ENCODE measurements at regions not wholly inside any gene's neighbourhood (a gene's known extent, or its start where the extent isn't known, plus 50 kb on each side); places are given as distances from the start of the nearest gene placed in this dataset.

- no peak for DNase-seq
Measured at GRCh38 chr10:52615331-52615730, 157.3 kb downstream of the MBL2 start.

DNA sequence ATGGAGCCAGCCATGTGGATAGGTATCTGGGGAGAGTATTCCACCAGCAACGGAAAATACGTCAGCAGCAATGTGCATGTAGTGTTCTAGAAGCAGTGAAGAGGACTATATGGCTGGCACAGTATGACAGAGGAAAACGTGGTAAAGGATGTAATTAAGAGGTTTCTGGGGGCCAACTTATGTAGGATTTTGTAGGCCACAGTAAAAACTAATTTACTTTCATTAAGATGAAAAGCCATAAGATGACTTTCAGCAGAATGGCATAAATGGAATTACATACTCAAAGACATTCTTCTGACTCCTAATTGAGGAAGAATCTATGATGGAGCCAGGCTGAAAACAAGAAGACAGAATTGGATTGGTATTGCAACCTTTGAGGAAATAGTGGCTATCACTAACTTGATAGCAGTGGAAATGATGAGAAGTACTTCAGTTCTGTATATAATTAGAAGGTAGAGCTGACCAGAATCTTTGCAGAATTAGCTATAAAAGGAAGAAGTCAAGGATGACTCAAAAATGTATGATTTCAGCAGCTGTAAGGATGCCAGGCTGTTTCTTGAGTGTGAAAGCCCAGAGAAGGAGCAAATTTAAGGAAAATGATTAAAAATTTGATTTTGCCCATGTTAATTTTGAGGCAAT lies 156.7 kb downstream of the MBL2 start:
- no peak for DNase-seq

GRCh38 chr10:52616395-52616764 lies 156.2 kb downstream of the MBL2 start:
- no peak for DNase-seq

GRCh38 chr10:52617346-52617745 lies 155.2 kb downstream of the MBL2 start:
- DNase-seq, result no peak

DNA sequence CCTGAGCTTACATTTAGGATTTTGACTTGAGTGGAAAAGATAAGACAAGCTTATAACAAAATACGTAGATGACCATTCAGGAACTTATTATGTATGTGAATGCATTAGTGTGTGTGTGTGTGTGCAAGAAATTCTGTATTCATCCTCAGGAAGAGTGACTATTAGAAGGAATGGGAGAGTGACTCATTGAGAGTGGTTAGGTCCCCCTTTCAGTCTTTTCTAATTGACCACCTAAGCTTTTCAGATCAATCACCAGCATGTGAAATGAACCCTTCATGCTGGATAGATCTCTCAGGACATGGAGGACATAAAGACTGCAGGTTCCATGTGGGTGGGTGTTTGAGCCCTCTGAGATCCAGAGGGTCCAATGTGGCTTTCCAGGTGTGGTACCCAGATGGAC lies 153.5 kb downstream of the MBL2 start:
- no peak for DNase-seq

- no peak for DNase-seq
Measured at GRCh38 chr10:52621635-52622079, 150.9 kb downstream of the MBL2 start.

- no peak for DNase-seq
Measured at GRCh38 chr10:52623761-52624160, 148.8 kb downstream of the MBL2 start.

DNA sequence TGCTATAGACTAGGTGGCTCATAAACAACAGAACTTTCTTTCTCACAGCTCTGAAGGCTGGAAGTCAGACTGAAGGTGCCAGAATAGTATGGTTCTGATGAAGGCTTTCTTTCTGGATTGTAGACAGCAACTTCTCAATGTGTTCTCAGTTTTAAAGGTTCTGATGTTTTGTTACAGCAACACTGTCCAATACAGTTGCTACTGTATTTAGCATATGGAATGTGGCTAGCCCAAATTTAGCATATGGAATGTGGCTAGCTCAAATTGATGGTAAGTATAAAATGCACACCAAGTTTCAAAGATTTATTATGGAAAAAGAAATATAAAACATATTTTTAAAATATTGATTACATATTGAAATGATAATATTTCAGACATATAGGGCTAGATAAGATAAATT lies 145.3 kb downstream of the MBL2 start:
- no peak for DNase-seq

DNA sequence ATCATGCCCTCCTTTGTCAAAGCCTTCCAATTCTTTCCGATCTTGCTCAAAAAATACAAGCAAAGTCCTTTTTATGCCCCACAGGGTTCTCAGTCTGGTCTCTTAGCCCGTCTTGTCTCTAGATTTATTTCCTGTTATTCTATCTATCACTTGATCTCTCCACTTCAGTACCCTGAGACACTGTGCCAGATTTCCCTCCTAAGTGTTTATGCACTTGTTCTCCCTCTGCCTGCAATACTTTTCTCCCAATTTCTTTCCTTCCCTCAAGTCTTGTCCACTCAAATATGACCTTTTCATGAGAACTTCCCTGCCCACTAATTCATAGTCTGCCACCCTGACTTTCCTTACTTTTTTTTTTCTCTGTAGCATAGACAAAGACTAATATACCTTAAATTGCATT lies 141.4 kb downstream of the MBL2 start:
- DNase-seq, result no peak

- no peak for DNase-seq
Measured at GRCh38 chr10:52631648-52632047, 140.9 kb downstream of the MBL2 start.

DNA sequence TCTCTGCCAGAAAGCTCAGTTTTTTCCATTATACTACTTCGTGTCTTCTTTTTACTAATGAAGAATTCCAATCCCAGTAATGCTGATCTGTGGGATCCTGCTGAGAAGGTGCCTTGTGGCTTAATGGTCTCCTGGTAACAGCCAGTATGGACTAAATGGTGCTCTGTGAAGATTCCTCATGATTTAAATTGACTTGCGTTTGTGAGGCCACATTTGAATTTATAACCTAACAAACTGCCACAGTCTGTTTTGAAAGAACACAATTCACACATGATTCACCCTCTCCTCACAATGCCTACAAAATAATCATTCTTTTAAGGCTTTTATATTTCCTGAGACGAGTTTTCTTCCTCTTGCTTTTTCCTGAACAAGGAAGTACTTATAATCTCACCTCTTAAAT lies 140.0 kb downstream of the MBL2 start:
- no peak for DNase-seq

DNA sequence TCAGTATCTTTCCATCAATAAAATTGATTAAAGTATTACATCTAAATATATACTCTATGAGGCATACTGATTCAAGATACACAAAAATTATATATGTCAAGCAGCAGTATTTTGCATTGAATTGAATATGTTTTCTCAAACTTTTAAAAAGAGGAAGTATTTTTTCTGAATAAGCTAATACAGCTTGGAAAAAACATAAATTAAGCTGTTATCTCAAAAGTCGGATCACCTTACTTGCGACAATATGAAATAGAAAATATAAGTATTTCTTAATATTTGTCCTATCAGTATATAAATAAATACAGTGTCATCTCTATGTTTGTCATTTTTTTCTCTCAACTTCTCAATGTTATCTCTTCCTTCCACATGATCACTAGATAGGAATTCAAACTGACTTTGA lies 139.3 kb downstream of the MBL2 start:
- DNase-seq, result no peak

DNA sequence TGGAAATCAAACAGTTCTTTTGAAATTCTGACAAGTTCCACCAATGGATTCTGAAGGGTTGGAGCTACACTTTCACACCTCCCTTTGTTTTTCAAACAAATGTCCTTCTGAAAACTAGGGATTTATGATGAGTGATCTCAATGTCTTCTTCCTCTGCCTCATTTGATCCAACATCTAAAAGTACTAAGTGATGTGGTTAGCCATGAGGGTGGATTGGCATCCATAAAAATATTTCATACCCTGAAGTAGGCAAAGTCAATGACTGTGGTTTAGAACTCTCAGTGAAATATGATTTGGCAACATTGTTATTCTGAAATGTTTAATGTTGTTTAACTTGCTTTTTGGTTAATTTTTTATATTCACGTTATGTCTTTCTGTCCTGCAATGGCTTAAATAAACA lies 136.9 kb downstream of the MBL2 start:
- no peak for DNase-seq

DNA sequence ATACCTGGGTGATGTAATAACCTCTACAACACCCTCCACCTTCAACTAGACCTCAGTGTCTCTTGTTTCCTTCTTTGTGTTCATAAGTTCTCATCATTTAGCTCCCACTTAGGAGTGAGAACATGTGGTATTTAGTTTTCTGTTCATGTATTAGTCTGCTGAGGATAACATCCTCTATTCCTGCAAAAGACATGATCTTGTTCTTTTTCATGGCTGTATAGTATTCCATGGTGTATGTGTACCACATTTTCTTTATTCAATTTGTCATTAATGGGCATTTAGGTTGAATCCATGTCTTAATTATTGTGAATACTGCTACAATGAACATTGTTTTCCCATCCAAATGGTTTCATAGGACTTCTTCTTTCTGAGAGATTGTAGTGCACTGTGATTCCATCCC lies 135.7 kb downstream of the MBL2 start:
- no peak for DNase-seq

DNA sequence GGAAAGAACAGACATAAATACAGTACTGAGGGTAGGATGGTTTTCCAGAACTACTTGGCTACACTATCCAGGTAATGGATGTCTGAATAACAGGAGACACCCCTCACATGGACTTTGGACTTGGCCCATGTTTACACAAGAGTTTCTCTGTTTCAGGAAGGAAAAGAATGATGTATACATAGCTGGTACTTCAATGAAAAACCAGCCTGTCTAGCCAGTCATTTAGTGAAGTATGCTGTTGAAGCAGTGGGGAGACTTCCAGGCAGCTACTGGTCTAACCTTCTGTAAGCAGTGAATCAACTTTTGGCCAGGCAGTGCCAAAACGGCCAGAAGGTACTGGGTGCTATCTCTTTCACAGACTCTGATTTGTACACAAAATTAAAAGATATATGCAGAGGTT lies 135.0 kb downstream of the MBL2 start:
- no peak for DNase-seq

- no peak for DNase-seq
Measured at GRCh38 chr10:52639652-52640051, 132.9 kb downstream of the MBL2 start.

DNA sequence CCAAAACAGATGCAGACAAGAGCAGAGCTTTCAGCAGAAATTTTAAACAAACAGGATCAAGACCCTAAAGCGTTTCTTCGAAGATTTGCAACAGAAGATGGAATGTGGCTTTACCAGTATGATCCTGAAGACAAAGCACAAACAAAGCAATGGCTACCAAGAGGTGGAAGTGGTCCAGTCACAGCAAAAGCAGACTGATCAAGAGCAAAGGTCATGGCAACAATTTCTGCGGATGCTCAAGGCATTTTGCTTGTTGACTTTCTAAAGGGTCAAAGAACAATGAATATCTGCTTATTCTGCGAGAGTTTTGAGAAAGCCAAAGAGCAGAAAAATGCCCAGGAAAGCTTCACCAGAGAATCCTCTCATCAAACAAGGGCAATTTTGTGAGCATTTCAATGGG lies 130.4 kb downstream of the MBL2 start:
- no peak for DNase-seq

GRCh38 chr10:52644373-52645186 lies 128.0 kb downstream of the MBL2 start:
- DNase-seq, result peak; percentile 28 to 37

- no peak for DNase-seq
Measured at GRCh38 chr10:52645187-52645758, 127.3 kb downstream of the MBL2 start.

DNA sequence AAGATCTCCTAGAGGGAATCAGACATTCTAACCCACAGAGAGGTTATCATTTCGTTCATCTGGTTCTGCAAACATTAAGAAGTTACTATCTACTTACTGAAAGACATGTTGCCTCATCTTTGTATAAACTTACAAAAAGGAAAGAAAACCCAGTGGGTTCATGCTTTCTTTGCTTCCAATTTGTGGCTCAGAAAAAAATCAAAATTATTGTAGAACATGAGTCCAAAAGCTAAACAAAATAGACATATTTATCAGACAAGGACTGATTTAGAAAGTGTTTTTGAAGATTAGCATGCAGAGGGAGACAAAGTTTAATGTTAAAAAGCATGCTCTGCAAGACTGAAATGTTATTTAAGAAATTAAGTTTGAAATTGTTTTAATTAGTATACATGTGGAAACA lies 123.1 kb downstream of the MBL2 start:
- no peak for DNase-seq

DNA sequence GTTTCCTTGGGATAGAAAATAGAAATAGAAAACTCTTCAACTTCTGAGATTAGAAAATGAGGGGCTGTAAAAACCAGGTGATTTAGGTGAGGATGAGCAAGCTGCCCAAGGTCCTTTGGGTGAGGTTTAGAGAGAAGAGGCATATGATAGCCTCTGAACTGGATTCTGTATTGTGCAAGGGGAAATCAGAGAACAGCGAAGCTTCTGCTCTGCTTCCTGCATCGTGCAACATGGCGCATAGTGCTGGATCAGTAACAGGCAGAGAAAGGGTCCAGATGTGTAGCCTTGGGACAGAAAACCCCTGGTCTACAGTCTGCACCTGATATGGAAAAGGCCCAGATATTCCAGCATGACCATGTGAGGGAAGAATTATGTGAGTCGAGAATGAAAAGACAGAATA lies 121.7 kb downstream of the MBL2 start:
- DNase-seq, result no peak

DNA sequence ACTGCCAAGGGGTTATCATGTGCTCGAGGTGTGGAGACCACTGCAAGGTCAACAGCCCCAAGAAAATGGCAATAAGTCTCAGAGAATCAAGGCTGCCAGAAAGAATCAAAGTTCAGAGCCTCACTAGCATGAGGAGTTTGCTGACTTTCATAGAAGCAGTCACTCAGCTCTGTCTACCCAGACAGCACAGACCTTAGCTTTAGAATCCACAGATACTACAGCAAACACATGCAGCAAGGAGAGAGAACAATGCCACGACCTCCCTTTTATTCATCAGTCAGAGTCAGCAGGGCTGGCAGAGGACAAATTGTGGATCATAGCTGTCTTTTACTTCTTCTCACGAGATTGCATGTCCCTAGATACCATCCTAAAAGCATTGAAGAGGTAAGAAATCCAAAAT lies 121.3 kb downstream of the MBL2 start:
- DNase-seq, result no peak

DNA sequence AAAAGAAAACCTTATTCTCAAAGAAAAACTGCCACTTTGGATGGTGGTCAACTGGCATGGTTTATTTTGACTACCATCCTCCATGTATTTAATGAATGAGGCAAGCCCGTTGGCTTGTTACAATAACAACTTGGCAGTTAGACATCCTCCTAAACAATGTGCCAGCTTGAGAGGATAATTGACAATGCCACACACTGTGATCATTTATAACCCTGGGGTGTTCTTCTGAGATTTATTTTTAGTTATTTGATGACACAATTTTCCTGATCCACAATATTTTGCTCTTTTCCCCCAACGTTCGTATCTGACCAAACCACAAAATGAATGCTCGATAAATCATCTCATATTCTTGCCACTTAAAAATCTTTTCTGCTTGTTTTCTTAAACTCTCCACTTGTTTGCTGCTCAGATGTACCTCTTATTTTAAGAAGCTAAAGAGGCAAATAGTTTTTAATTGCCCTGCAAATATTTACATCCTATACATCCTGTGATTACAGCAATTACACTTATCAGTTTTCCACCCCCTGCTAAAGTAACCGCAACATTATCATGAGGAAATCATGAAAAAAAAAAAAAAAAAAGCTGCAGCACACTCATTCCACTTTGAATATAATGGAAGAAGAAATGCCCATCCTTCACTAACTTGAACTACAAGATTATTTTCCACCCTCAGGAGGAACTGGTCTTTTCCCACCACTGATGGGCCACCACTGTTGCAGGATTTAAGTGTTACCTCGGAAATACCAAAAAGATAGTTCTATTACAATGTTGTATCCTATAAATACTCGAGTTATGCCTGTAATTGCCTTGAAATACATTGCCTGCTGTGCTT lies 119.9 kb downstream of the MBL2 start:
- no peak for DNase-seq
